K562 (cell line): ENCODE measurements at regions not wholly inside any gene's neighbourhood (a gene's known extent, or its start where the extent isn't known, plus 50 kb on each side); places are given as distances from the start of the nearest gene placed in this dataset.

ENCODE experiments used
- ARID1B ChIP-seq: fragments of 450-650 bp; IDR thresholded peaks from 2 replicates; pipeline ENCODE4 v1.6.1; 2016; ENCODE audit warnings: antibody characterized with exemption, mild to moderate bottlenecking, inconsistent platforms
- BRCA1 ChIP-seq, 2 experiments: fragments of 450-650 bp in 1 of 2; sonication (generic) in 1 of 2; formaldehyde crosslinking in 1 of 2; IDR thresholded peaks; 2 replicates each; pipeline versions ENCODE4 v1.5.0 to v1.6.1; 2017 to 2020; ENCODE audit warnings: mild to moderate bottlenecking in 1 of 2, missing genetic modification reagents in 1 of 2
- CBFB ChIP-seq: sonication (generic); formaldehyde crosslinking; IDR thresholded peaks from 2 replicates; pipeline ENCODE4 v1.4.0; 2020; ENCODE audit warnings: mild to moderate bottlenecking, missing genetic modification reagents
- CBX5 ChIP-seq: IDR thresholded peaks from 2 replicates; pipeline ENCODE4 v1.6.1; 2014; ENCODE audit warnings: low read depth, borderline replicate concordance
- ESRRB ChIP-seq: fragments of 250-450 bp; sonication (Bioruptor Pico); IDR thresholded peaks from 2 replicates; pipeline ENCODE4 v1.5.0; 2020; ENCODE audit warnings: mild to moderate bottlenecking, moderate library complexity, borderline replicate concordance
- GATAD2A ChIP-seq: fragments of 450-650 bp; IDR thresholded peaks from 2 replicates; pipeline ENCODE4 v1.6.1; 2017
- HDGF ChIP-seq: fragments of 450-650 bp; IDR thresholded peaks from 2 replicates; pipeline ENCODE4 v1.6.1; 2016
- MAFF ChIP-seq: IDR thresholded peaks from 2 replicates; pipeline ENCODE4 v1.6.1; 2012; ENCODE audit warnings: low read length, improper control_type of control experiment
- NCOA2 ChIP-seq, 2 experiments: fragments of 450-650 bp; IDR thresholded peaks; 2 replicates each; pipeline ENCODE4 v1.6.1; 2018; ENCODE audit warnings: mild to moderate bottlenecking in 2 of 2, moderate library complexity in 1 of 2; ENCODE audit not compliant: partially characterized antibody in 2 of 2
- PHF21A ChIP-seq: fragments of 450-650 bp; IDR thresholded peaks from 2 replicates; pipeline ENCODE4 v1.6.1; 2017; ENCODE audit warnings: low read depth, borderline replicate concordance
- RUNX1 ChIP-seq: sonication (generic); IDR thresholded peaks from 2 replicates; pipeline ENCODE4 v1.6.1; 2016; ENCODE audit warnings: antibody characterized with exemption, low read depth
- SMAD4 ChIP-seq: fragments of 250-450 bp; sonication (Bioruptor Pico); conservative IDR thresholded peaks from 2 replicates; pipeline ENCODE4 v1.8.0; 2021; ENCODE audit warnings: inconsistent platforms, mild to moderate bottlenecking, moderate library complexity
- SNIP1 ChIP-seq: fragments of 450-650 bp; IDR thresholded peaks from 2 replicates; pipeline ENCODE4 v1.7.1; 2017; ENCODE audit warnings: low read depth, mild to moderate bottlenecking
- SRSF3 ChIP-seq: fragments of 200-400 bp; formaldehyde crosslinking; IDR thresholded peaks from 2 replicates; pipeline ENCODE4 v1.6.1; 2016; ENCODE audit warnings: mild to moderate bottlenecking, low read length, moderate library complexity; ENCODE audit not compliant: insufficient read depth
- TCF7 ChIP-seq: sonication (generic); IDR thresholded peaks from 2 replicates; pipeline ENCODE4 v1.6.1; 2016; ENCODE audit warnings: antibody characterized with exemption, borderline replicate concordance
- ZBTB17 ChIP-seq: fragments of 450-650 bp; formaldehyde crosslinking; IDR thresholded peaks from 2 replicates; pipeline ENCODE4 v1.4.0; 2020; ENCODE audit warnings: mild to moderate bottlenecking
- ZNF23 ChIP-seq: fragments of 250-450 bp; sonication (Bioruptor Pico); IDR thresholded peaks from 2 replicates; pipeline ENCODE4 v1.4.0; 2020; ENCODE audit warnings: mild to moderate bottlenecking
- ZNF764 ChIP-seq: fragments of 250-450 bp; sonication (Bioruptor Pico); IDR thresholded peaks from 2 replicates; pipeline ENCODE4 v1.4.0; 2020; ENCODE audit warnings: low read depth, mild to moderate bottlenecking, moderate library complexity
- ZZZ3 ChIP-seq: fragments of 450-650 bp; IDR thresholded peaks from 2 replicates; pipeline ENCODE4 v1.6.1; 2016; ENCODE audit warnings: antibody characterized with exemption, mild to moderate bottlenecking, moderate library complexity
- TF ChIP-seq, protein P1 (sequence below): fragments of 450-650 bp; IDR thresholded peaks from 2 replicates; pipeline ENCODE4 v1.6.1; 2018; ENCODE audit not compliant: partially characterized antibody
- TF ChIP-seq, protein P2 (sequence below): IDR thresholded peaks from 3 replicates; pipeline ENCODE4 v1.6.1; 2011; ENCODE audit warnings: borderline replicate concordance, mild to moderate bottlenecking; ENCODE audit not compliant: insufficient read length, insufficient read depth
- TF ChIP-seq, protein P3 (sequence below): sonication (generic); formaldehyde crosslinking; IDR thresholded peaks from 2 replicates; pipeline ENCODE4 v1.8.0; 2022; ENCODE audit warnings: mild to moderate bottlenecking, missing genetic modification reagents

DNA sequence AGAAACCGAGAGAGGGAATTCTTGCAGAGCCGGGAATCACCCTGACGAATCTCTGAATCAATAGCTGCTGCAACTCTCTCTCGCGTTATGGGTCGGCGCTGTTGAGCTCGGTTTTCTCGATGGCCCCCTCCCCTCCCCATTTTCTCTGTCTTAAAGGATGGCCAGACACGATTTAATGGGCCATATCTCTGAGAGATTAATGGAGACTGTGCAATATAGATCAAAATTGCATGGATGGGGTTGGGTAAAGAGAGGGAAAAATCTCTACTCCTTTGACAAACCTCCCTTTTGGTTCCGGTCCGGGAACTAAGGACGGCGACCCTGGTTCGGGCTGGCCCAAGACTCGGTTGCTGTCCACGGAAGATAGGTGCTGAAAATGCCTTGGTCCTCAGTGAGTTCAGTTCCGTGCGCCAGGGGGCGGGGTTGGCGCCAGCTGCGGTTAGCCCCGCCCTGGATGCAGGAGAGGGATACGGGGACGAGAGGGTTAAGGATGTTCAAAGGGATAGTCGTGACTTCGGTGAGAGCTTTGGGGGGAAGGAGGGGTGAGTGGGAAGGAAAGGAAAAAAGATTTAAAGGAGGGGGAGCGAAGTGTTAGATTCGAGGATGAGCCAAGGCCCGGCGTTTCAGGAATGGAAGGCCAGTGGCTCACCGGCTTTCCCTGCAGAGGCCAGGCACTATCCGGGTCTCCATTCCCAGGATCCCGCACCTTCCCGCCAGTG lies 103.6 kb upstream of the HSD17B12 start (continued):
- no peak for TF ChIP-seq ZZZ3
- no peak for TF ChIP-seq RUNX1
- TF ChIP-seq, protein P1, sequence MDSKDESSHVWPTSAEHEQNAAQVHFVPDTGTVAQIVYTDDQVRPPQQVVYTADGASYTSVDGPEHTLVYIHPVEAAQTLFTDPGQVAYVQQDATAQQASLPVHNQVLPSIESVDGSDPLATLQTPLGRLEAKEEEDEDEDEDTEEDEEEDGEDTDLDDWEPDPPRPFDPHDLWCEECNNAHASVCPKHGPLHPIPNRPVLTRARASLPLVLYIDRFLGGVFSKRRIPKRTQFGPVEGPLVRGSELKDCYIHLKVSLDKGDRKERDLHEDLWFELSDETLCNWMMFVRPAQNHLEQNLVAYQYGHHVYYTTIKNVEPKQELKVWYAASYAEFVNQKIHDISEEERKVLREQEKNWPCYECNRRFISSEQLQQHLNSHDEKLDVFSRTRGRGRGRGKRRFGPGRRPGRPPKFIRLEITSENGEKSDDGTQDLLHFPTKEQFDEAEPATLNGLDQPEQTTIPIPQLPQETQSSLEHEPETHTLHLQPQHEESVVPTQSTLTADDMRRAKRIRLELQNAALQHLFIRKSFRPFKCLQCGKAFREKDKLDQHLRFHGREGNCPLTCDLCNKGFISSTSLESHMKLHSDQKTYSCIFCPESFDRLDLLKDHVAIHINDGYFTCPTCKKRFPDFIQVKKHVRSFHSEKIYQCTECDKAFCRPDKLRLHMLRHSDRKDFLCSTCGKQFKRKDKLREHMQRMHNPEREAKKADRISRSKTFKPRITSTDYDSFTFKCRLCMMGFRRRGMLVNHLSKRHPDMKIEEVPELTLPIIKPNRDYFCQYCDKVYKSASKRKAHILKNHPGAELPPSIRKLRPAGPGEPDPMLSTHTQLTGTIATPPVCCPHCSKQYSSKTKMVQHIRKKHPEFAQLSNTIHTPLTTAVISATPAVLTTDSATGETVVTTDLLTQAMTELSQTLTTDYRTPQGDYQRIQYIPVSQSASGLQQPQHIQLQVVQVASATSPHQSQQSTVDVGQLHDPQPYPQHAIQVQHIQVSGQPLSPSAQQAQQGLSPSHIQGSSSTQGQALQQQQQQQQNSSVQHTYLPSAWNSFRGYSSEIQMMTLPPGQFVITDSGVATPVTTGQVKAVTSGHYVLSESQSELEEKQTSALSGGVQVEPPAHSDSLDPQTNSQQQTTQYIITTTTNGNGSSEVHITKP: peak; percentile 28
- TF ChIP-seq NCOA2 (IDR thresholded peaks at IDR 0.05; ENCODE audit: partially characterized antibody in 2 of 2): no peak
- TF ChIP-seq GATAD2A: no peak; the same call in 1 of the 2 replicates
- no peak for TF ChIP-seq SRSF3
- no peak for TF ChIP-seq ZBTB17
- no peak for TF ChIP-seq ARID1B
- TF ChIP-seq SNIP1: no peak
- TF ChIP-seq CBX5: no peak
- TF ChIP-seq, protein P2, sequence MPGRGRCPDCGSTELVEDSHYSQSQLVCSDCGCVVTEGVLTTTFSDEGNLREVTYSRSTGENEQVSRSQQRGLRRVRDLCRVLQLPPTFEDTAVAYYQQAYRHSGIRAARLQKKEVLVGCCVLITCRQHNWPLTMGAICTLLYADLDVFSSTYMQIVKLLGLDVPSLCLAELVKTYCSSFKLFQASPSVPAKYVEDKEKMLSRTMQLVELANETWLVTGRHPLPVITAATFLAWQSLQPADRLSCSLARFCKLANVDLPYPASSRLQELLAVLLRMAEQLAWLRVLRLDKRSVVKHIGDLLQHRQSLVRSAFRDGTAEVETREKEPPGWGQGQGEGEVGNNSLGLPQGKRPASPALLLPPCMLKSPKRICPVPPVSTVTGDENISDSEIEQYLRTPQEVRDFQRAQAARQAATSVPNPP: no peak
- no peak for TF ChIP-seq PHF21A
- TF ChIP-seq SMAD4: peak; percentile 57
- TF ChIP-seq MAFF: no peak
- TF ChIP-seq BRCA1 (IDR thresholded peaks at IDR 0.05): no peak
- TF ChIP-seq BRCA1 (CRISPR knock-in tag; IDR thresholded peaks at IDR 0.05): no peak
- TF ChIP-seq HDGF: no peak
- no peak for TF ChIP-seq TCF7
- no peak for TF ChIP-seq CBFB (CRISPR knock-in tag)
- TF ChIP-seq ZNF23 (CRISPR knock-in tag): no peak
- TF ChIP-seq ZNF764: no peak
- TF ChIP-seq ESRRB (CRISPR knock-in tag): no peak
- TF ChIP-seq, protein P3, sequence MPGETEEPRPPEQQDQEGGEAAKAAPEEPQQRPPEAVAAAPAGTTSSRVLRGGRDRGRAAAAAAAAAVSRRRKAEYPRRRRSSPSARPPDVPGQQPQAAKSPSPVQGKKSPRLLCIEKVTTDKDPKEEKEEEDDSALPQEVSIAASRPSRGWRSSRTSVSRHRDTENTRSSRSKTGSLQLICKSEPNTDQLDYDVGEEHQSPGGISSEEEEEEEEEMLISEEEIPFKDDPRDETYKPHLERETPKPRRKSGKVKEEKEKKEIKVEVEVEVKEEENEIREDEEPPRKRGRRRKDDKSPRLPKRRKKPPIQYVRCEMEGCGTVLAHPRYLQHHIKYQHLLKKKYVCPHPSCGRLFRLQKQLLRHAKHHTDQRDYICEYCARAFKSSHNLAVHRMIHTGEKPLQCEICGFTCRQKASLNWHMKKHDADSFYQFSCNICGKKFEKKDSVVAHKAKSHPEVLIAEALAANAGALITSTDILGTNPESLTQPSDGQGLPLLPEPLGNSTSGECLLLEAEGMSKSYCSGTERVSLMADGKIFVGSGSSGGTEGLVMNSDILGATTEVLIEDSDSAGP (CRISPR knock-in tag): no peak
